WTC11 (cell line): ENCODE measurements at regions not wholly inside any gene's neighbourhood (a gene's known extent, or its start where the extent isn't known, plus 50 kb on each side); places are given as distances from the start of the nearest gene placed in this dataset.

Experiments
- ATAC-seq: fragments of 200-7000 bp; cut with Tn5 transposase; 2 replicates; pipeline ENCODE4 v1.10.0; 2021; ENCODE audit warnings: mild to moderate bottlenecking, moderate library complexity
- CTCF ChIA-PET: fragments of 300-600 bp; sonication (Branson Sonifier 250); formaldehyde crosslinking; loops from one replicate; lab custom pipeline; 2021; ENCODE audit warnings: antibody characterized with exemption; lab: Charles Lee
- POLR2A ChIA-PET: fragments of 350-600 bp; sonication (Branson Sonifier 250); formaldehyde crosslinking; loops from one replicate; lab custom pipeline; 2021; ENCODE audit warnings: antibody characterized with exemption; lab: Charles Lee
- DNase-seq: peaks from one replicate; pipeline ENCODE4 v3.0.0; 2021; ENCODE audit warnings: low spot score
- H3K27ac Mint-ChIP-seq: 2 replicates; pipeline ENCODE4 v1.8.0; 2021; ENCODE audit warnings: mixed read lengths
- H3K27me3 Mint-ChIP-seq: 2 replicates; pipeline ENCODE4 v1.8.0; 2021; ENCODE audit warnings: low read depth, mild to moderate bottlenecking, moderate library complexity, mixed read lengths
- H3K36me3 Mint-ChIP-seq: 2 replicates; pipeline ENCODE4 v1.8.0; 2021; ENCODE audit warnings: mixed read lengths
- H3K4me1 Mint-ChIP-seq: 2 replicates; pipeline ENCODE4 v1.8.0; 2022; ENCODE audit warnings: mixed read lengths
- H3K4me3 Mint-ChIP-seq: 2 replicates; pipeline ENCODE4 v1.8.0; 2021; ENCODE audit warnings: mild to moderate bottlenecking, moderate library complexity, mixed read lengths
- H3K9me3 Mint-ChIP-seq: 2 replicates; pipeline ENCODE4 v1.8.0; 2021; ENCODE audit warnings: mixed read lengths
- CBFB ChIP-seq: sonication (generic); formaldehyde crosslinking; IDR thresholded peaks from 2 replicates; pipeline ENCODE4 v1.8.1; 2022; ENCODE audit warnings: mild to moderate bottlenecking, low read depth, missing genetic modification reagents
- E2F5 ChIP-seq: sonication (generic); formaldehyde crosslinking; IDR thresholded peaks from 2 replicates; pipeline ENCODE4 v1.8.1; 2022; ENCODE audit warnings: mild to moderate bottlenecking, moderate library complexity, missing genetic modification reagents
- ELF4 ChIP-seq: sonication (generic); formaldehyde crosslinking; IDR thresholded peaks from 2 replicates; pipeline ENCODE4 v1.8.1; 2022; ENCODE audit warnings: low read depth, mild to moderate bottlenecking, moderate library complexity, missing genetic modification reagents
- FOXP4 ChIP-seq: sonication (generic); formaldehyde crosslinking; IDR thresholded peaks from 2 replicates; pipeline ENCODE4 v1.8.0; 2022; ENCODE audit warnings: mild to moderate bottlenecking, missing genetic modification reagents
- HMGA2 ChIP-seq: fragments of 250-450 bp; sonication (Bioruptor Pico); IDR thresholded peaks from 2 replicates; pipeline ENCODE4 v1.4.0; 2021; ENCODE audit warnings: mild to moderate bottlenecking, moderate library complexity
- JAZF1 ChIP-seq: fragments of 250-450 bp; sonication (Bioruptor Pico); IDR thresholded peaks from 2 replicates; pipeline ENCODE4 v1.9.0; 2021; ENCODE audit warnings: moderate library complexity, mild to moderate bottlenecking, inconsistent platforms
- MXD4 ChIP-seq: fragments of 250-450 bp; sonication (Bioruptor Pico); IDR thresholded peaks from 2 replicates; pipeline ENCODE4 v1.8.0; 2021; ENCODE audit warnings: mild to moderate bottlenecking, moderate library complexity, borderline replicate concordance
- MYBL2 ChIP-seq: sonication (generic); formaldehyde crosslinking; IDR thresholded peaks from 2 replicates; pipeline ENCODE4 v1.8.1; 2023; ENCODE audit warnings: mild to moderate bottlenecking, moderate library complexity, missing genetic modification reagents
- NFATC4 ChIP-seq: fragments of 250-450 bp; sonication (Bioruptor Pico); IDR thresholded peaks from 2 replicates; pipeline ENCODE4 v1.9.0; 2021; ENCODE audit warnings: mild to moderate bottlenecking
- NFYB ChIP-seq: sonication (generic); formaldehyde crosslinking; conservative IDR thresholded peaks from 2 replicates; pipeline ENCODE4 v1.8.0; 2022; ENCODE audit warnings: low read depth, missing genetic modification reagents
- OVOL2 ChIP-seq: fragments of 250-450 bp; sonication (Bioruptor Pico); IDR thresholded peaks from 2 replicates; pipeline ENCODE4 v1.9.0; 2021; ENCODE audit warnings: mild to moderate bottlenecking, borderline replicate concordance
- RORB ChIP-seq: fragments of 250-450 bp; sonication (Bioruptor Pico); IDR thresholded peaks from 2 replicates; pipeline ENCODE4 v1.9.0; 2021; ENCODE audit warnings: mild to moderate bottlenecking
- TEAD4 ChIP-seq: sonication (generic); formaldehyde crosslinking; IDR thresholded peaks from 2 replicates; pipeline ENCODE4 v1.8.0; 2022; ENCODE audit warnings: mild to moderate bottlenecking, missing genetic modification reagents
- ZNF138 ChIP-seq: sonication (generic); formaldehyde crosslinking; conservative IDR thresholded peaks from 2 replicates; pipeline ENCODE4 v1.8.1; 2022; ENCODE audit warnings: mild to moderate bottlenecking, moderate library complexity, missing genetic modification reagents
- TF ChIP-seq, protein P1 (sequence below): sonication (generic); formaldehyde crosslinking; IDR thresholded peaks from 2 replicates; pipeline ENCODE4 v1.8.1; 2023; ENCODE audit warnings: mild to moderate bottlenecking, missing genetic modification reagents, moderate library complexity
- TF ChIP-seq, protein P2 (sequence below): sonication (generic); formaldehyde crosslinking; IDR thresholded peaks from 2 replicates; pipeline ENCODE4 v1.8.0; 2023; ENCODE audit warnings: missing genetic modification reagents
- TF ChIP-seq, protein P3 (sequence below): fragments of 250-450 bp; sonication (Bioruptor Pico); IDR thresholded peaks from 2 replicates; pipeline ENCODE4 v1.9.0; 2021; ENCODE audit warnings: mild to moderate bottlenecking, borderline replicate concordance
- TF ChIP-seq, protein P4 (sequence below): sonication (generic); formaldehyde crosslinking; IDR thresholded peaks from 2 replicates; pipeline ENCODE4 v1.8.1; 2022; ENCODE audit warnings: low read depth, mild to moderate bottlenecking, moderate library complexity, missing genetic modification reagents, borderline replicate concordance
- TF ChIP-seq, protein P5 (sequence below): sonication (generic); formaldehyde crosslinking; IDR thresholded peaks from 2 replicates; pipeline ENCODE4 v1.8.0; 2022; ENCODE audit warnings: mild to moderate bottlenecking, missing genetic modification reagents

DNA sequence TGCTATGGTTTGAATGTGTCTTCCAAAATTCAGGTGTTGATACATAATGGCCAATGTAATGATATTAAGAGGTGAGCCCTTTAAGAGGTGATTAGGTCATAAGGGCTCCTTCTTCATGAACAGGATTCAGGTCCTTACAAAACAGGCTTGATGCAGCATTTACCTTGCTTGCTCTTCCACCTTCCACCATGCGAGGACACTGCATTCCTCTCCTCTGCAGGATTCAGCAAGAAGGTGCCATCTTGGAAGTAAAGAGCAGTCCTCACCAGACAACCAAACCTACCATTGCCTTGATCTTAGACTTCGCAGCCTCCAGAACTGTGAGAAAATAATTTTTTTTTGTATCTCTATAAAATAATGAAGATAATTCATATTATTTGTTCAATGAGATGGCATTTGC is 314.0 kb upstream of the SMARCA2 start (continued):
- no peak for TF ChIP-seq E2F5 (CRISPR knock-in tag)
- TF ChIP-seq, protein P1, sequence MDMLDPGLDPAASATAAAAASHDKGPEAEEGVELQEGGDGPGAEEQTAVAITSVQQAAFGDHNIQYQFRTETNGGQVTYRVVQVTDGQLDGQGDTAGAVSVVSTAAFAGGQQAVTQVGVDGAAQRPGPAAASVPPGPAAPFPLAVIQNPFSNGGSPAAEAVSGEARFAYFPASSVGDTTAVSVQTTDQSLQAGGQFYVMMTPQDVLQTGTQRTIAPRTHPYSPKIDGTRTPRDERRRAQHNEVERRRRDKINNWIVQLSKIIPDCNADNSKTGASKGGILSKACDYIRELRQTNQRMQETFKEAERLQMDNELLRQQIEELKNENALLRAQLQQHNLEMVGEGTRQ, result no peak
- TF ChIP-seq MYBL2, result no peak
- TF ChIP-seq, all 79 proteins: peak for 0

- POLR2A ChIA-PET, result no interaction called here
- Mint-ChIP-seq H3K9me3 (peaks cover 8% of the 10 kb centered on the region; the same call in 1 of the 2 replicates), H3K27ac (no peak overlapping the region), H3K36me3 (peaks cover 2% of the 10 kb centered on the region; the same call in 1 of the 2 replicates), H3K27me3 (no peaks in the 10 kb centered on the region), H3K4me1 (peaks cover 14% of the 10 kb centered on the region), H3K4me3 (no peak overlapping the region)
- no peak for ATAC-seq
- CTCF ChIA-PET, result no interaction called here
- TF ChIP-seq ZNF138 (CRISPR knock-in tag), result no peak
- no peak for TF ChIP-seq NFYB
- TF ChIP-seq TEAD4 (CRISPR knock-in tag), result no peak
- TF ChIP-seq, protein P2, sequence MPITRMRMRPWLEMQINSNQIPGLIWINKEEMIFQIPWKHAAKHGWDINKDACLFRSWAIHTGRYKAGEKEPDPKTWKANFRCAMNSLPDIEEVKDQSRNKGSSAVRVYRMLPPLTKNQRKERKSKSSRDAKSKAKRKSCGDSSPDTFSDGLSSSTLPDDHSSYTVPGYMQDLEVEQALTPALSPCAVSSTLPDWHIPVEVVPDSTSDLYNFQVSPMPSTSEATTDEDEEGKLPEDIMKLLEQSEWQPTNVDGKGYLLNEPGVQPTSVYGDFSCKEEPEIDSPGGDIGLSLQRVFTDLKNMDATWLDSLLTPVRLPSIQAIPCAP (CRISPR knock-in tag), result no peak
- TF ChIP-seq, protein P3, sequence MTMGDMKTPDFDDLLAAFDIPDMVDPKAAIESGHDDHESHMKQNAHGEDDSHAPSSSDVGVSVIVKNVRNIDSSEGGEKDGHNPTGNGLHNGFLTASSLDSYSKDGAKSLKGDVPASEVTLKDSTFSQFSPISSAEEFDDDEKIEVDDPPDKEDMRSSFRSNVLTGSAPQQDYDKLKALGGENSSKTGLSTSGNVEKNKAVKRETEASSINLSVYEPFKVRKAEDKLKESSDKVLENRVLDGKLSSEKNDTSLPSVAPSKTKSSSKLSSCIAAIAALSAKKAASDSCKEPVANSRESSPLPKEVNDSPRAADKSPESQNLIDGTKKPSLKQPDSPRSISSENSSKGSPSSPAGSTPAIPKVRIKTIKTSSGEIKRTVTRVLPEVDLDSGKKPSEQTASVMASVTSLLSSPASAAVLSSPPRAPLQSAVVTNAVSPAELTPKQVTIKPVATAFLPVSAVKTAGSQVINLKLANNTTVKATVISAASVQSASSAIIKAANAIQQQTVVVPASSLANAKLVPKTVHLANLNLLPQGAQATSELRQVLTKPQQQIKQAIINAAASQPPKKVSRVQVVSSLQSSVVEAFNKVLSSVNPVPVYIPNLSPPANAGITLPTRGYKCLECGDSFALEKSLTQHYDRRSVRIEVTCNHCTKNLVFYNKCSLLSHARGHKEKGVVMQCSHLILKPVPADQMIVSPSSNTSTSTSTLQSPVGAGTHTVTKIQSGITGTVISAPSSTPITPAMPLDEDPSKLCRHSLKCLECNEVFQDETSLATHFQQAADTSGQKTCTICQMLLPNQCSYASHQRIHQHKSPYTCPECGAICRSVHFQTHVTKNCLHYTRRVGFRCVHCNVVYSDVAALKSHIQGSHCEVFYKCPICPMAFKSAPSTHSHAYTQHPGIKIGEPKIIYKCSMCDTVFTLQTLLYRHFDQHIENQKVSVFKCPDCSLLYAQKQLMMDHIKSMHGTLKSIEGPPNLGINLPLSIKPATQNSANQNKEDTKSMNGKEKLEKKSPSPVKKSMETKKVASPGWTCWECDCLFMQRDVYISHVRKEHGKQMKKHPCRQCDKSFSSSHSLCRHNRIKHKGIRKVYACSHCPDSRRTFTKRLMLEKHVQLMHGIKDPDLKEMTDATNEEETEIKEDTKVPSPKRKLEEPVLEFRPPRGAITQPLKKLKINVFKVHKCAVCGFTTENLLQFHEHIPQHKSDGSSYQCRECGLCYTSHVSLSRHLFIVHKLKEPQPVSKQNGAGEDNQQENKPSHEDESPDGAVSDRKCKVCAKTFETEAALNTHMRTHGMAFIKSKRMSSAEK (CRISPR knock-in tag), result no peak
- TF ChIP-seq, protein P4, sequence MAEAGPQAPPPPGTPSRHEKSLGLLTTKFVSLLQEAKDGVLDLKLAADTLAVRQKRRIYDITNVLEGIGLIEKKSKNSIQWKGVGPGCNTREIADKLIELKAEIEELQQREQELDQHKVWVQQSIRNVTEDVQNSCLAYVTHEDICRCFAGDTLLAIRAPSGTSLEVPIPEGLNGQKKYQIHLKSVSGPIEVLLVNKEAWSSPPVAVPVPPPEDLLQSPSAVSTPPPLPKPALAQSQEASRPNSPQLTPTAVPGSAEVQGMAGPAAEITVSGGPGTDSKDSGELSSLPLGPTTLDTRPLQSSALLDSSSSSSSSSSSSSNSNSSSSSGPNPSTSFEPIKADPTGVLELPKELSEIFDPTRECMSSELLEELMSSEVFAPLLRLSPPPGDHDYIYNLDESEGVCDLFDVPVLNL, result no peak
- TF ChIP-seq FOXP4 (CRISPR knock-in tag), result no peak
- no peak for TF ChIP-seq MXD4 (CRISPR knock-in tag)
- TF ChIP-seq, protein P5, sequence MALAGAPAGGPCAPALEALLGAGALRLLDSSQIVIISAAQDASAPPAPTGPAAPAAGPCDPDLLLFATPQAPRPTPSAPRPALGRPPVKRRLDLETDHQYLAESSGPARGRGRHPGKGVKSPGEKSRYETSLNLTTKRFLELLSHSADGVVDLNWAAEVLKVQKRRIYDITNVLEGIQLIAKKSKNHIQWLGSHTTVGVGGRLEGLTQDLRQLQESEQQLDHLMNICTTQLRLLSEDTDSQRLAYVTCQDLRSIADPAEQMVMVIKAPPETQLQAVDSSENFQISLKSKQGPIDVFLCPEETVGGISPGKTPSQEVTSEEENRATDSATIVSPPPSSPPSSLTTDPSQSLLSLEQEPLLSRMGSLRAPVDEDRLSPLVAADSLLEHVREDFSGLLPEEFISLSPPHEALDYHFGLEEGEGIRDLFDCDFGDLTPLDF, result no peak
- no peak for TF ChIP-seq CBFB (CRISPR knock-in tag)
- TF ChIP-seq RORB (CRISPR knock-in tag), result no peak
- no peak for TF ChIP-seq NFATC4 (CRISPR knock-in tag)
- no peak for TF ChIP-seq ELF4 (CRISPR knock-in tag)
- no peak for TF ChIP-seq OVOL2 (CRISPR knock-in tag)
- no peak for TF ChIP-seq JAZF1
- no peak for TF ChIP-seq HMGA2 (CRISPR knock-in tag)
- DNase-seq, result no peak
Measured at GRCh38 chr9:1702701-1703100, 312.4 kb upstream of the SMARCA2 start.
